Coronary artery (tissue), 2 donors: ENCODE measurements at regions not wholly inside any gene's neighbourhood (a gene's known extent, or its start where the extent isn't known, plus 50 kb on each side); places are given as distances from the start of the nearest gene placed in this dataset.
"Not testable (repeated sequence)": the region's sequence is repeated elsewhere in the genome, so short reads cannot be mapped to it uniquely, and the experiment has no call there.

Experiments
- DNase-seq: peaks from one replicate; pipeline ENCODE4 v3.0.0-alpha.2; 2017; ENCODE audit warnings: low spot score
- H3K27ac ChIP-seq, 2 donors: fragments of 200-600 bp; sonication (generic); one replicate each; pipeline ENCODE4 v1.5.1; 2016 to 2019
- H3K4me3 ChIP-seq: fragments of 200-600 bp; sonication (generic); 2 replicates; pipeline ENCODE4 v1.5.1; 2016; ENCODE audit warnings: mild to moderate bottlenecking, moderate library complexity
- CTCF ChIP-seq: fragments of 200-600 bp; sonication (generic); IDR thresholded peaks from one replicate; pipeline ENCODE4 v1.5.1; 2019; ENCODE audit warnings: antibody characterized with exemption

DNA sequence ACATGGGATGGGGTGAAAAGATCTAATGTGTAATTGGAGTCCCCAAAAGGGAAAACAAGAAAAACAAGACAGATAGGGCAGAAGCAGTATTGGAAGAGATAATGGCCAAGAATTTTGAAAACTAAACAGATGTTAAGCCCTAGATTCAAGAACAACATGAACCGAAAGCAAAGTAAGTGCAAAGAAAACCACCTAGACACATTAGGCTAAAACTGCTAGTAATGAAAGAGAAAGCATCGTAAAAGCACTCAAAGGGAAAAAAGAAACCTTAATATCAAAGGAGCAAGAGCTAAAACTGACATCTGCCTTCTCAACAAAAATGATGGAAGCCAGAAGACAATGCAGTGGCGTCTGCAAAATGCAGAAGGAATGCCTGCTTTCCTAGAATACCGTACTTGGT lies 92.1 kb upstream of the ADORA2B start:
- not testable (repeated sequence) for DNase-seq, H3K27ac ChIP-seq, H3K4me3 ChIP-seq

DNA sequence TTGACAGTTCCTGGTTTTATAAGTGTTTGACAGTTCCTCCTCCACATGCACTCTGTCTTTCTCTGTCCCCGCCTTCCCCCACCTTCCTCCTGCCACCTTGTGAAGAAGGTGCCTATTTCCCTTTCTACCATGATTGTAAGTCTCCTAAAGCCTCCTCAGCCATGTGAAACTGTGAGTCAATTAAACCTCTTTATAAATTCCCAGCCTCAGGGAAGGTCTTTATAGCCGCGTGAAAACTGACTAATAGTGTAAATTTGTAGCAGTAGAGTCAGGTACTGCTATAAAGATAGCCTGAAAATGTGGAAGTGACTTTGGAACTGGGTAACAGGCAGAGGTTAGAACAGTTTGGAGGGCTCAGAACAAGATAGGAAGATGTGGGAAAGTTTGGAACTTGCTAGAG lies 88.7 kb upstream of the ADORA2B start:
- not testable (repeated sequence) for DNase-seq

DNA sequence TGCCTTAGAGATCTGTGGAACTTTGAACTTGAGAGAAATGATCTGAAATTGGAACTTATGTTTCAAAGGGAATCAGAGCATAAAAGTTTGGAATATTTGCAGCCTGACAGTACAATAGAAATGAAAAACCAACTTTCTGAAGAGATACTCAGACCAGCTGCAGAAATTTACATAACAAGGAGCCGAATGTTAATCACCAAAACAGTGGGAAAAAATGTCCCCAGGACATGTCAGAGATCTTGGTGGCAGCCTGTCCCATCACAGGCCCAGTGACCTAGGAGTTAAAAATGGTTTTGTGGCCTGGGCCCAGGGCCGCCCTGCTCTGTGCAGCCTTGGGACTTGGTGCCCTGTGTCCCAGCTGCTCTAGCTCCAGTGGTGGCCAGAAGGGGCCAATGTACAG lies 88.2 kb upstream of the ADORA2B start:
- not testable (repeated sequence) for DNase-seq

More for the DNA sequence above, 88.7 kb upstream of the ADORA2B start:
- H3K27ac ChIP-seq, H3K4me3 ChIP-seq: not testable (repeated sequence)

GRCh38 chr17:15858082-15858481 lies 86.8 kb upstream of the ADORA2B start:
- not testable (repeated sequence) for DNase-seq, H3K27ac ChIP-seq, H3K4me3 ChIP-seq

More for the DNA sequence above, 88.2 kb upstream of the ADORA2B start:
- not testable (repeated sequence) for H3K4me3 ChIP-seq, H3K27ac ChIP-seq

DNA sequence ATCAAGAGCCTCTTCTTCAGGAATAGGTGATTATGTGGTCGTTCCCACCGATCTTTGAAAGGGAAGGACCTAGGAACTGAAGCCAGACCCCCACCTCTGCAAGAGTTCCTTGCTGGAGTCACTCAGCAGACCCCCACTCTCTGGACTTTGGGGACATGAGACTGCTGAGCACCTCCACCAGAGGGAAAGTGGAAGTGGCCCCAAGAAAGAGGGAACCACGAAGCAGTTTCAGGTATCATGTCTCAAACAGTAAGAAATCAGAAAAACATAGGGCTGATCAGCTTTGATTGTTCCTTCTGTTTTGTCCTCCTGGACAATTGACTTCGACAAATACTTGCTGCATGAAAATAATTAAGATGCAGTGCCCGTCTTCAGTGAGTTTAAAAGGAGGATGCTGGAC lies 84.2 kb upstream of the ADORA2B start:
- H3K27ac ChIP-seq, DNase-seq, H3K4me3 ChIP-seq: not testable (repeated sequence)

- DNase-seq, H3K4me3 ChIP-seq, H3K27ac ChIP-seq: not testable (repeated sequence)
Observed at GRCh38 chr17:15864061-15864460, 80.9 kb upstream of the ADORA2B start.

GRCh38 chr17:15864472-15864871 lies 80.5 kb upstream of the ADORA2B start:
- not testable (repeated sequence) for H3K27ac ChIP-seq, DNase-seq, H3K4me3 ChIP-seq

DNA sequence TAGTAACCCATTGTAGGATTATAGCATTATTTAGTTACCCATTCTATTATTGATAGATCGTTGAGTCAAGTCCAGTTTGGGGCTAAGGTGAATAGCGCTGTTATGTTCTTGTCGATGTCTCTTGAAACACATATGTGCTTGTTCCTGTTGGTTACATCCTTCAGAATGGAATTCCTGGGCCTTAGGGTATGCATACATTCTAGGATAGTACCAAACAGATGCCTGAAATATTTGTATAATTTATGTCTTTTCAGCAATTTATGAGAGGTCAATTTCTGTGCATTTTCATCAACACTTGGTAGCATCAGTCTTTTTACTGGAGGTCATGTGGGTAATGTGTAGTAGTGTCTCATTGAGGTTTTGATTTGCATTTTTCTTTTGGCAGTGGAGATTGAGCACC lies 78.9 kb upstream of the ADORA2B start:
- H3K27ac ChIP-seq: not testable (repeated sequence)

GRCh38 chr17:15867331-15867730 lies 77.6 kb upstream of the ADORA2B start:
- DNase-seq, H3K4me3 ChIP-seq, H3K27ac ChIP-seq: not testable (repeated sequence)

More for the DNA sequence above, 78.9 kb upstream of the ADORA2B start:
- not testable (repeated sequence) for H3K4me3 ChIP-seq, DNase-seq

GRCh38 chr17:15869868-15870267 lies 75.1 kb upstream of the ADORA2B start:
- H3K27ac ChIP-seq, H3K4me3 ChIP-seq, DNase-seq: not testable (repeated sequence)

DNA sequence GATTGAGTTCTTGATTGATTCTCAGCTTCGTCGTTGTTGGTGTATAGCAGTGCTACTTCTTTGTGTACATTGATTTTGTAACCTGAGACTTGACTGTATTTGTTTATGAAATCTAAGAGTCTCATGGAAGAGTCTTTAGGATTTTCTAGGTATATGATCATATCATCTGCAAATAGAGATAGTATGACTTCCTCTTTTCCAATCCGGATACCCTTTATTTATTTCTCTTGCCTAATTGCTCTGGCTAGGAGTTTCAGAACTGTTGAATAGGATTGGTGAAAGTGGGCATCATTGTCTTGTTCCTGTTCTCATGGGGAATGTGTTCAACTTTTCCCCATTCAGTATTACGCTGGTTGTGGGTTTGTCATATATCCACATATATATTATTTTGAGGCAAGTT lies 72.3 kb upstream of the ADORA2B start:
- not testable (repeated sequence) for H3K4me3 ChIP-seq, DNase-seq, H3K27ac ChIP-seq

GRCh38 chr17:15877882-15878500 lies 66.9 kb upstream of the ADORA2B start:
- H3K27ac ChIP-seq, DNase-seq, H3K4me3 ChIP-seq: not testable (repeated sequence)

DNA sequence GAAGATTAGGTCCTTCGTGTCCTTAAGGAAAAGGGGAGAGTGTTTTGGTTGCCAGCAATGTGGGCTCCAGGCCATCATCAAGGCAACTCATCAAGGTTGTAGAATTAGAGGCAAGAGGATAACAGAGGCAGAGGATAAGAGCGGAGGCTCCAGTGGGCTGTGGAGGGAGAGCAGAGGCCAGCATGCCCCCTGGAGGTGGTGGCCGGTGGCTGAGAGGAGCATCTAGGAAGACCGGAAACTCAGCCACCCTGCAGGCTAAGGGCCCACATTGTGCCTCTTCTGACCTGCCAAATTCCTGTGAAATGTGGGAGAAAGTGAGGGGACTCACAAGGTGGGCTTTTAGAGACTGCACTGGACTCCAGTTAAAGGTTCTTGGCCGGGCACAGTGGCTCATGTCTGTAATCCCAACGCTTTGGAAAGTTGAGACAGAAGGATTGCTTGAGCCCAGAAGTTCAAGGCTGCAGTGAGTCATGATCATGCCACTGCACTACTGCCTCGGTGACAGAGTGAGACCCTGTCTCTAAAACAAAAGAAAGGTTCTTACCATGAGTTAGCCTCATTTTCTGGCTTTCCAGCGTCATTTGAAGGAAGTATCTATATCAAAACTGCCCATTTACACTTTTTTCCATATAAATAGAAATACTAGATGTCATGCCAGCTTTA lies 62.7 kb upstream of the ADORA2B start:
- Histone ChIP-seq H3K4me3 (no peak overlapping the region), H3K27ac (no peak overlapping the region)
- no peak for TF ChIP-seq CTCF
- no peak for DNase-seq

- Histone ChIP-seq H3K4me3 (no peak overlapping the region), H3K27ac (no peak overlapping the region)
- no peak for TF ChIP-seq CTCF
- DNase-seq: no peak
Observed at GRCh38 chr17:15882777-15883176, 62.2 kb upstream of the ADORA2B start.
